ENCODE measurements at regions not wholly inside any gene's neighbourhood (a gene's known extent, or its start where the extent isn't known, plus 50 kb on each side); places are given as distances from the start of the nearest gene placed in this dataset.

DNA sequence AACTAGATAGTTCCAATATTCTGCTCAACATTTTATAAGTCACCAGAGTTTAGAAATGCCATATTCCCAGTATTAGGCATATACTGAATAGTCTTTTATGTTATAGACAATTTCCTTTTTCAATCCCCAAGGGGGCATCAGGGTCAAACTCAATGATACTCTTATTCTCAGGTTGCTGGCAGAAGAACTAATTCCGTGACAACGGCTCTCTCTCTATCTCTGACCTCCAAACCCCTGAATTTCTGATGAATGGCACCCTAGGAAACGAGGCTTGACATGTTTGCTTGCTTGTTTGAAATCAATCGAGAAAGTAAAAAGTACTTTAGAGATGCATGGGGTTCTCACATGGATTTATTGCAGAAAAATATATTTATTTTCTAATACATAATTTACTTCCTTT is 160.1 kb downstream of the CASP12 start:
- no peak for TF ChIP-seq YY1 (IDR thresholded peaks at IDR 0.05; ENCODE audit: insufficient read depth, insufficient replicate concordance, low read depth, low read length)
- no peak for TF ChIP-seq TBP (CRISPR knock-in tag; IDR thresholded peaks at IDR 0.05)
- TF ChIP-seq, protein P1, sequence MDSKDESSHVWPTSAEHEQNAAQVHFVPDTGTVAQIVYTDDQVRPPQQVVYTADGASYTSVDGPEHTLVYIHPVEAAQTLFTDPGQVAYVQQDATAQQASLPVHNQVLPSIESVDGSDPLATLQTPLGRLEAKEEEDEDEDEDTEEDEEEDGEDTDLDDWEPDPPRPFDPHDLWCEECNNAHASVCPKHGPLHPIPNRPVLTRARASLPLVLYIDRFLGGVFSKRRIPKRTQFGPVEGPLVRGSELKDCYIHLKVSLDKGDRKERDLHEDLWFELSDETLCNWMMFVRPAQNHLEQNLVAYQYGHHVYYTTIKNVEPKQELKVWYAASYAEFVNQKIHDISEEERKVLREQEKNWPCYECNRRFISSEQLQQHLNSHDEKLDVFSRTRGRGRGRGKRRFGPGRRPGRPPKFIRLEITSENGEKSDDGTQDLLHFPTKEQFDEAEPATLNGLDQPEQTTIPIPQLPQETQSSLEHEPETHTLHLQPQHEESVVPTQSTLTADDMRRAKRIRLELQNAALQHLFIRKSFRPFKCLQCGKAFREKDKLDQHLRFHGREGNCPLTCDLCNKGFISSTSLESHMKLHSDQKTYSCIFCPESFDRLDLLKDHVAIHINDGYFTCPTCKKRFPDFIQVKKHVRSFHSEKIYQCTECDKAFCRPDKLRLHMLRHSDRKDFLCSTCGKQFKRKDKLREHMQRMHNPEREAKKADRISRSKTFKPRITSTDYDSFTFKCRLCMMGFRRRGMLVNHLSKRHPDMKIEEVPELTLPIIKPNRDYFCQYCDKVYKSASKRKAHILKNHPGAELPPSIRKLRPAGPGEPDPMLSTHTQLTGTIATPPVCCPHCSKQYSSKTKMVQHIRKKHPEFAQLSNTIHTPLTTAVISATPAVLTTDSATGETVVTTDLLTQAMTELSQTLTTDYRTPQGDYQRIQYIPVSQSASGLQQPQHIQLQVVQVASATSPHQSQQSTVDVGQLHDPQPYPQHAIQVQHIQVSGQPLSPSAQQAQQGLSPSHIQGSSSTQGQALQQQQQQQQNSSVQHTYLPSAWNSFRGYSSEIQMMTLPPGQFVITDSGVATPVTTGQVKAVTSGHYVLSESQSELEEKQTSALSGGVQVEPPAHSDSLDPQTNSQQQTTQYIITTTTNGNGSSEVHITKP (CRISPR knock-in tag; IDR thresholded peaks at IDR 0.05; ENCODE audit: low read depth) = no peak
- TF ChIP-seq RARA (CRISPR knock-in tag; IDR thresholded peaks at IDR 0.05) = no peak
- TF ChIP-seq, protein P2, sequence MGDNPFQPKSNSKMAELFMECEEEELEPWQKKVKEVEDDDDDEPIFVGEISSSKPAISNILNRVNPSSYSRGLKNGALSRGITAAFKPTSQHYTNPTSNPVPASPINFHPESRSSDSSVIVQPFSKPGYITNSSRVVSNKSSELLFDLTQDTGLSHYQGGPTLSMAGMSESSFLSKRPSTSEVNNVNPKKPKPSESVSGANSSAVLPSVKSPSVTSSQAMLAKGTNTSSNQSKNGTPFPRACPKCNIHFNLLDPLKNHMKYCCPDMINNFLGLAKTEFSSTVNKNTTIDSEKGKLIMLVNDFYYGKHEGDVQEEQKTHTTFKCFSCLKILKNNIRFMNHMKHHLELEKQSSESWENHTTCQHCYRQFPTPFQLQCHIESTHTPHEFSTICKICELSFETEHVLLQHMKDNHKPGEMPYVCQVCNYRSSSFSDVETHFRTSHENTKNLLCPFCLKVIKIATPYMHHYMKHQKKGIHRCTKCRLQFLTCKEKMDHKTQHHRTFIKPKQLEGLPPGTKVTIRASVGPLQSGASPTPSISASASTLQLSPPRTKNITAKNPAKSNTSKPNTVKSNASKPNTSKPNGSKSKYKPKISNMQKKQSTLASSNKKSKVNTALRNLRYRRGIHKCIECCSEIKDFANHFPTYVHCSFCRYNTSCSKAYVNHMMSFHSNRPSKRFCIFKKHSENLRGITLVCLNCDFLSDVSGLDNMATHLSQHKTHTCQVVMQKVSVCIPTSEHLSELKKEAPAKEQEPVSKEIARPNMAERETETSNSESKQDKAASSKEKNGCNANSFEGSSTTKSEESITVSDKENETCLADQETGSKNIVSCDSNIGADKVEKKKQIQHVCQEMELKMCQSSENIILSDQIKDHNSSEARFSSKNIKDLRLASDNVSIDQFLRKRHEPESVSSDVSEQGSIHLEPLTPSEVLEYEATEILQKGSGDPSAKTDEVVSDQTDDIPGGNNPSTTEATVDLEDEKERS (CRISPR knock-in tag; IDR thresholded peaks at IDR 0.05) = no peak
